H1 (cell line): ENCODE measurements at regions not wholly inside any gene's neighbourhood (a gene's known extent, or its start where the extent isn't known, plus 50 kb on each side); places are given as distances from the start of the nearest gene placed in this dataset.

ENCODE experiments used
- CTCF ChIA-PET: fragments of 300-600 bp; sonication (Branson Sonifier 250); formaldehyde crosslinking; loops from one replicate; lab custom pipeline; 2021; ENCODE audit not compliant: partially characterized antibody; lab: Charles Lee
- POLR2A ChIA-PET: fragments of 300-600 bp; sonication (Branson Sonifier 250); formaldehyde crosslinking; loops from one replicate; lab custom pipeline; 2021; ENCODE audit warnings: inconsistent platforms; ENCODE audit not compliant: partially characterized antibody; lab: Charles Lee
- DNase-seq, 2 experiments: peaks; one replicate each; pipeline versions ENCODE4 v3.0.0 to v3.0.0-alpha.2; 2010 to 2022; ENCODE audit warnings: low spot score in 2 of 2, low read depth in 1 of 2, mixed read lengths in 1 of 2
- FAIRE-seq: peaks from 2 replicates; lab custom pipeline; 2011; peaks lifted over from hg19 to GRCh38; lab: Jason Lieb, UNC
- H2AFZ ChIP-seq: 2 replicates; pipeline ENCODE4 v1.8.1; 2012; ENCODE audit warnings: low read length, inconsistent platforms
- H2AK5ac ChIP-seq: 2 replicates; pipeline ENCODE4 v1.6.1; 2013; ENCODE audit warnings: low read depth, low read length
- H2BK120ac ChIP-seq: replicated peaks from 2 replicates; pipeline ENCODE3; 2013; ENCODE audit warnings: low read depth, low read length, inconsistent platforms
- H2BK12ac ChIP-seq: 2 replicates; pipeline ENCODE4 v1.6.1; 2013; ENCODE audit warnings: low read depth, low read length
- H2BK15ac ChIP-seq: 2 replicates; pipeline ENCODE4 v1.6.1; 2013; ENCODE audit warnings: low read length
- H2BK20ac ChIP-seq: 2 replicates; pipeline ENCODE4 v1.6.1; 2013; ENCODE audit warnings: low read length
- H2BK5ac ChIP-seq: 2 replicates; pipeline ENCODE4 v1.6.1; 2013; ENCODE audit warnings: low read depth, low read length
- H3K14ac ChIP-seq: 2 replicates; pipeline ENCODE4 v1.6.1; 2013; ENCODE audit warnings: inconsistent platforms; ENCODE audit not compliant: insufficient read length
- H3K18ac ChIP-seq: 2 replicates; pipeline ENCODE4 v1.6.1; 2013; ENCODE audit warnings: low read length; ENCODE audit errors: extremely low read depth
- H3K23ac ChIP-seq: 2 replicates; pipeline ENCODE4 v1.6.1; 2013; ENCODE audit warnings: inconsistent platforms; ENCODE audit not compliant: insufficient read length
- H3K23me2 ChIP-seq: 2 replicates; pipeline ENCODE4 v1.6.1; 2013; ENCODE audit warnings: low read depth, low read length
- H3K27ac ChIP-seq: 2 replicates; pipeline ENCODE4 v1.6.1; 2011; ENCODE audit warnings: low read depth, low read length, inconsistent platforms
- H3K27me3 ChIP-seq, 4 experiments: replicated peaks in 1 of 4; 1 replicate in 1 of 4; 2 replicates in 3 of 4; pipeline versions ENCODE4 v1.6.1 to v1.8.1; 2011 to 2013; ENCODE audit warnings: low read length in 3 of 4, mild to moderate bottlenecking in 3 of 4, inconsistent platforms in 2 of 4, mixed read lengths in 2 of 4, moderate library complexity in 1 of 4; ENCODE audit not compliant: control insufficient read depth in 3 of 4, insufficient read depth in 3 of 4; ENCODE audit errors: extremely low read depth in 1 of 4
- H3K36me3 ChIP-seq, 4 experiments: 2 replicates each; pipeline versions ENCODE4 v1.6.1 to v1.8.1; 2011 to 2013; ENCODE audit warnings: mild to moderate bottlenecking in 4 of 4, low read length in 3 of 4, moderate library complexity in 2 of 4, control low read depth in 1 of 4, inconsistent platforms in 1 of 4; ENCODE audit not compliant: insufficient read depth in 4 of 4, control insufficient read depth in 2 of 4
- H3K4ac ChIP-seq: replicated peaks from 2 replicates; pipeline ENCODE3; 2013; ENCODE audit warnings: low read length, low read depth, mixed read lengths, inconsistent platforms; ENCODE audit not compliant: insufficient read length
- H3K4me1 ChIP-seq, 4 experiments: replicated peaks in 1 of 4; 1 replicate in 1 of 4; 2 replicates in 3 of 4; pipeline versions ENCODE4 v1.6.1 to v1.8.1; 2011 to 2013; ENCODE audit warnings: low read length in 3 of 4, inconsistent platforms in 2 of 4, mixed read lengths in 1 of 4; ENCODE audit not compliant: insufficient read depth in 4 of 4, control insufficient read depth in 3 of 4
- H3K4me2 ChIP-seq, 2 experiments: 2 replicates each; pipeline versions ENCODE4 v1.6.1 to v1.8.1; 2011 to 2013; ENCODE audit warnings: low read depth in 2 of 2, low read length in 2 of 2, control low read depth in 1 of 2, inconsistent platforms in 1 of 2, mild to moderate bottlenecking in 1 of 2; ENCODE audit not compliant: insufficient read depth in 1 of 2
- H3K4me3 ChIP-seq, 4 experiments: fragments of 200-600, 300-600 bp in 1 of 4; sonication (generic), shearing (Covaris generic), sonication (Bioruptor Twin) in 1 of 4; 2 replicates each; pipeline versions ENCODE4 v1.5.1 to v1.8.1; 2011 to 2016; ENCODE audit warnings: low read length in 4 of 4, low read depth in 3 of 4, control low read depth in 2 of 4, inconsistent platforms in 2 of 4, mild to moderate bottlenecking in 2 of 4, mixed read lengths in 1 of 4, moderate library complexity in 1 of 4; ENCODE audit not compliant: insufficient read depth in 2 of 4; ENCODE audit errors: extremely low read depth in 1 of 4
- H3K56ac ChIP-seq: replicated peaks from 2 replicates; pipeline ENCODE3; 2013; ENCODE audit warnings: low read depth, mild to moderate bottlenecking, mixed read lengths, low read length, inconsistent platforms; ENCODE audit not compliant: insufficient read length
- H3K79me1 ChIP-seq: 2 replicates; pipeline ENCODE4 v1.6.1; 2013; ENCODE audit warnings: low read depth, low read length, control low read depth
- H3K79me2 ChIP-seq, 2 experiments: 2 replicates each; pipeline versions ENCODE4 v1.6.1 to v1.8.1; 2012 to 2013; ENCODE audit warnings: low read length in 2 of 2, mild to moderate bottlenecking in 2 of 2, inconsistent platforms in 1 of 2; ENCODE audit not compliant: insufficient read depth in 2 of 2, control insufficient read depth in 1 of 2
- H3K9ac ChIP-seq, 4 experiments: replicated peaks in 1 of 4; 1 replicate in 1 of 4; 2 replicates in 3 of 4; pipeline versions ENCODE4 v1.6.1 to v1.8.1; 2011 to 2013; ENCODE audit warnings: low read depth in 3 of 4, low read length in 3 of 4, control low read depth in 2 of 4, mild to moderate bottlenecking in 2 of 4, moderate library complexity in 2 of 4, inconsistent platforms in 1 of 4; ENCODE audit errors: extremely low read depth in 1 of 4
- H3K9me3 ChIP-seq, 2 experiments: 2 replicates each; pipeline versions ENCODE4 v1.6.1 to v1.8.1; 2012 to 2013; ENCODE audit warnings: mild to moderate bottlenecking in 2 of 2, moderate library complexity in 2 of 2, control low read depth in 1 of 2, inconsistent platforms in 1 of 2, low read depth in 1 of 2, low read length in 1 of 2, mixed read lengths in 1 of 2; ENCODE audit not compliant: insufficient read depth in 2 of 2
- H4K20me1 ChIP-seq, 2 experiments: replicated peaks in 1 of 2; 2 replicates each; pipeline versions ENCODE3 to v1.8.1; 2011 to 2013; ENCODE audit warnings: inconsistent platforms in 2 of 2, low read length in 2 of 2, mild to moderate bottlenecking in 1 of 2; ENCODE audit not compliant: insufficient read depth in 2 of 2, control insufficient read depth in 1 of 2
- H4K5ac ChIP-seq: 2 replicates; pipeline ENCODE4 v1.6.1; 2013; ENCODE audit warnings: low read length, low read depth, mixed read lengths, inconsistent platforms; ENCODE audit not compliant: insufficient read length
- H4K8ac ChIP-seq: 2 replicates; pipeline ENCODE4 v1.8.0; 2013; ENCODE audit warnings: mild to moderate bottlenecking, moderate library complexity, low read length, inconsistent platforms; ENCODE audit not compliant: insufficient read depth; ENCODE audit errors: extremely low read depth
- H4K91ac ChIP-seq: replicated peaks from 2 replicates; pipeline ENCODE3; 2013; ENCODE audit warnings: low read length, mixed read lengths, inconsistent platforms; ENCODE audit not compliant: insufficient read length
- BCL11A ChIP-seq, 2 experiments: IDR thresholded peaks; one replicate each; pipeline ENCODE4 v1.6.1; 2011; ENCODE audit warnings: low read depth in 2 of 2, low read length in 2 of 2, mild to moderate bottlenecking in 2 of 2
- E2F6 ChIP-seq: IDR thresholded peaks from 2 replicates; pipeline ENCODE4 v1.6.1; 2012; ENCODE audit warnings: inconsistent platforms
- POU5F1 ChIP-seq: IDR thresholded peaks from 2 replicates; pipeline ENCODE4 v1.6.1; 2011; ENCODE audit warnings: low read depth, mild to moderate bottlenecking, low read length, moderate library complexity
- WGBS, 2 experiments: shearing (Covaris generic) in 1 of 2; methylation state at CpG; one replicate each; pipeline versions ENCODE4 v1.1.6 to v1.1.7; 2013 to 2015; ENCODE audit warnings: low lambda C conversion rate in 2 of 2, mixed read lengths in 2 of 2, inconsistent platforms in 1 of 2, low coverage in 1 of 2, missing lambda C conversion rate in 1 of 2; ENCODE audit not compliant: insufficient replicate concordance in 2 of 2, insufficient coverage in 1 of 2, insufficient read length in 1 of 2; ENCODE audit errors: extremely low coverage in 1 of 2, missing lambda C conversion rate in 1 of 2; 5-methylcytosine and 5-hydroxymethylcytosine counted together

- DNase-seq, result no peak
- Histone ChIP-seq H2BK5ac (no peak overlapping the region), H3K56ac (no peak overlapping the region), H3K4me3 (no peak overlapping the region)
- POLR2A ChIA-PET, result no interaction called here
- no peak for TF ChIP-seq BCL11A (IDR thresholded peaks at IDR 0.05; ENCODE audit: low read depth in 2 of 2, low read length in 2 of 2)
- no peak for TF ChIP-seq POU5F1
- TF ChIP-seq E2F6, result no peak
- TF ChIP-seq, all 59 proteins: peak for 0
- no peak overlapping the region for H3K27ac ChIP-seq
- no peak overlapping the region for H3K18ac ChIP-seq
- no peaks in the 10 kb centered on the region for H3K79me2 ChIP-seq
- no peak overlapping the region for H2BK12ac ChIP-seq
- no peak overlapping the region for H3K14ac ChIP-seq
- H4K20me1 ChIP-seq, result no peaks in the 10 kb centered on the region
- FAIRE-seq, result no peak
- H3K79me1 ChIP-seq, result no peaks in the 10 kb centered on the region
- H4K91ac ChIP-seq, result no peak overlapping the region
- no peak overlapping the region for H2BK20ac ChIP-seq
- no peak overlapping the region for H2BK120ac ChIP-seq
- H3K4ac ChIP-seq, result no peak overlapping the region
- H4K5ac ChIP-seq, result no peak overlapping the region
- no peaks in the 10 kb centered on the region for H3K23me2 ChIP-seq
- H2AK5ac ChIP-seq, result no peak overlapping the region
- CTCF ChIA-PET, result interaction anchor here (1.1 kb wide), 1 partner anchor 9 kb away, joined by 4 read pairs; no protein-coding TSS in a partner anchor
- H4K8ac ChIP-seq, result no peak overlapping the region
- H3K4me2 ChIP-seq, result no peak overlapping the region
- H3K9ac ChIP-seq, result no peak overlapping the region
- peaks cover 8 to 22% of the 10 kb centered on the region in 2 experiments; a peak in 3 of 4 replicates for H3K9me3 ChIP-seq
- H2AFZ ChIP-seq, result no peak overlapping the region
- no peaks in the 10 kb centered on the region for H3K4me1 ChIP-seq
- WGBS, 2 experiments, result 97% methylated on average over 3 of the region's 3 CpGs; no CpG with 5 or more reads in 1 of the 2 experiments
- H2BK15ac ChIP-seq, result no peak overlapping the region
- no peaks in the 10 kb centered on the region; a peak in 1 of 8 replicates for H3K36me3 ChIP-seq
- no peak overlapping the region for H3K23ac ChIP-seq
- H3K27me3 ChIP-seq, result no peaks in the 10 kb centered on the region
These were observed 708.3 kb downstream of the CCSER2 start for GRCh38 chr10:85036661-85037060.
